ENCODE measurements at regions not wholly inside any gene's neighbourhood (a gene's known extent, or its start where the extent isn't known, plus 50 kb on each side); places are given as distances from the start of the nearest gene placed in this dataset.

DNA sequence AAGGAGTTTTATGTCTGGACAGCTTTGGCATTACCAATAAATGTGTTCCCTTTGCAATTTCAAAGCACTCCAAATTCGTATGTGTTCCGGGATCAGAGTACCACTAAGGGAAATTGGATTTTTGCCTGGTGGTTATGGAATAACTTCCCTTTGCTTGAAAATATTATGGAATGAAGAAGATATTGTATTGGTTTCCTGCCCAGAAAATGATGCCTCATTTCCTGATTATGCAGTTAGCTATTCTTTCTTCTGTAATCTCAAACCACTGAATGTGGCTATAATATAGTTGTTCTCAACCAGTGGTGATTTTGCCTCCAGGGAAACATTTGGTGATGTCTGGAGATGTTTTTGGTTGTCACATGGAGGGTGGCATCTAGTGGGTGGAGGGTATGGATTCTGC, 142.9 kb downstream of the PCDH7 start:
- Histone ChIP-seq H2BK120ac (ENCODE audit: low read depth, low read length, poor library complexity, severe bottlenecking) (no peak overlapping the region), H2BK5ac (ENCODE audit: insufficient read length, low read length) (no peak overlapping the region), H2AK5ac (ENCODE audit: insufficient read length, low read length) (no peak overlapping the region), H3K14ac (ENCODE audit: insufficient read depth, low read length) (no peak overlapping the region), H2BK12ac (ENCODE audit: insufficient read length, low read depth, low read length) (no peak overlapping the region), H3K4me2 (ENCODE audit: insufficient read depth, insufficient read length, low read length) (no peak overlapping the region), H3K27ac (ENCODE audit: insufficient read length, low read depth, low read length) (no peak overlapping the region), H3K4me1 (ENCODE audit: insufficient read depth, low read length) (no peaks in the 10 kb centered on the region), H2AFZ (ENCODE audit: low read length) (no peak overlapping the region), H3K27me3 (ENCODE audit: insufficient read depth, low read length) (no peaks in the 10 kb centered on the region; the same call in 1 of the 2 replicates), H3K56ac (ENCODE audit: insufficient read length, low read depth, low read length) (no peak overlapping the region), H3K79me1 (ENCODE audit: insufficient read depth, low read depth, low read length, poor library complexity, severe bottlenecking) (no peaks in the 10 kb centered on the region), H3K9ac (ENCODE audit: extremely low read depth, insufficient read length, low read length) (no peak overlapping the region), H2BK20ac (ENCODE audit: low read depth, low read length, poor library complexity, severe bottlenecking) (no peak overlapping the region), H3T11ph (ENCODE audit: low read length) (no peak overlapping the region), H3K4ac (ENCODE audit: low read depth, low read length) (no peak overlapping the region), H4K8ac (replicated peaks; ENCODE audit: insufficient read length, low read depth, low read length) (no peak overlapping the region), H3K18ac (ENCODE audit: insufficient read length, low read depth, low read length) (no peak overlapping the region), H2BK15ac (ENCODE audit: low read depth, low read length) (no peak overlapping the region), H3K79me2 (ENCODE audit: insufficient read depth, low read length) (no peaks in the 10 kb centered on the region), H4K91ac (ENCODE audit: insufficient read length, low read depth, low read length) (no peak overlapping the region), H4K5ac (ENCODE audit: insufficient read length, low read depth, low read length) (no peak overlapping the region), H3K9me3 (ENCODE audit: control insufficient read depth, low read depth, low read length) (no peaks in the 10 kb centered on the region), H3K23ac (ENCODE audit: insufficient read length, low read depth, low read length) (no peak overlapping the region), H3K23me2 (ENCODE audit: insufficient read length, low read depth, low read length, poor library complexity, severe bottlenecking) (no peaks in the 10 kb centered on the region), H4K20me1 (ENCODE audit: control insufficient read depth, insufficient read depth, insufficient read length) (no peaks in the 10 kb centered on the region)
- TF ChIP-seq, protein P1, sequence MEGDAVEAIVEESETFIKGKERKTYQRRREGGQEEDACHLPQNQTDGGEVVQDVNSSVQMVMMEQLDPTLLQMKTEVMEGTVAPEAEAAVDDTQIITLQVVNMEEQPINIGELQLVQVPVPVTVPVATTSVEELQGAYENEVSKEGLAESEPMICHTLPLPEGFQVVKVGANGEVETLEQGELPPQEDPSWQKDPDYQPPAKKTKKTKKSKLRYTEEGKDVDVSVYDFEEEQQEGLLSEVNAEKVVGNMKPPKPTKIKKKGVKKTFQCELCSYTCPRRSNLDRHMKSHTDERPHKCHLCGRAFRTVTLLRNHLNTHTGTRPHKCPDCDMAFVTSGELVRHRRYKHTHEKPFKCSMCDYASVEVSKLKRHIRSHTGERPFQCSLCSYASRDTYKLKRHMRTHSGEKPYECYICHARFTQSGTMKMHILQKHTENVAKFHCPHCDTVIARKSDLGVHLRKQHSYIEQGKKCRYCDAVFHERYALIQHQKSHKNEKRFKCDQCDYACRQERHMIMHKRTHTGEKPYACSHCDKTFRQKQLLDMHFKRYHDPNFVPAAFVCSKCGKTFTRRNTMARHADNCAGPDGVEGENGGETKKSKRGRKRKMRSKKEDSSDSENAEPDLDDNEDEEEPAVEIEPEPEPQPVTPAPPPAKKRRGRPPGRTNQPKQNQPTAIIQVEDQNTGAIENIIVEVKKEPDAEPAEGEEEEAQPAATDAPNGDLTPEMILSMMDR (conservative IDR thresholded peaks at IDR 0.05), result no peak
- WGBS (ENCODE audit: extremely low coverage, insufficient read length, low lambda C conversion rate), result no CpG with 5 or more reads among the region's 2 CpGs
- no peak overlapping the region for H3K27ac Mint-ChIP-seq
- H3K36me3 Mint-ChIP-seq (ENCODE audit: insufficient read depth in 1 of 3, low read depth in 3 of 3), result no peaks in the 10 kb centered on the region
- no peak overlapping the region for H3K4me3 Mint-ChIP-seq
- peaks cover 10 to 20% of the 10 kb centered on the region in 2 experiments for H3K4me1 Mint-ChIP-seq
- no peaks in the 10 kb centered on the region for H3K9me3 Mint-ChIP-seq
- DNase-seq, result no peak
- no peaks in the 10 kb centered on the region for H3K27me3 Mint-ChIP-seq (ENCODE audit: low read depth)

All from H9 (cell line).